NOMO-1 (cell line): ENCODE measurements at regions not wholly inside any gene's neighbourhood (a gene's known extent, or its start where the extent isn't known, plus 50 kb on each side); places are given as distances from the start of the nearest gene placed in this dataset.

ENCODE experiments used
- DNase-seq, 2 experiments: peaks; one replicate each; lab custom pipeline; 2025; ENCODE audit not compliant: unreplicated experiment in 2 of 2; lab: John Stamatoyannopoulos, UW

- DNase-seq, result no peak
Measured at GRCh38 chr14:65927931-65928356, 515.4 kb downstream of the FUT8 start.

DNA sequence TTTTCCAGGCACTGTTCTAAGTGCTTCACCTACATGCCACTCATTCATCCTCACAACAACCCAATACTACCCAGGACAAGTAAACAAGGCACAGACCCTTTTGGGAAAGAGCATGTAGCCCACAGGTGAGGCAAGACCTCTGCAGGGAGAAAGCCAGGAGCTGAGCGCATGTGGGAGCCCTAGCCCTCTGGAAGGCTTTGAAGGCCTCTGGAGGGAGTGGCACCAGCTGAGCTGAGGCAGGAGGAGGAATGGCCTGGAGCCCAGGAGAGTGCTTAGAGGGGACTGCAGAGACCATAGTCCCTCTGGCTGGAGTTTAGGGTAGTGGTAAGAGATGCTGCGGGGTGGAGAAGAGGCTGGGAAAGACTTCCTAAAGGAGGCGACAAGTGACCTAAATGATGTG lies 516.5 kb downstream of the FUT8 start:
- no peak for DNase-seq

DNA sequence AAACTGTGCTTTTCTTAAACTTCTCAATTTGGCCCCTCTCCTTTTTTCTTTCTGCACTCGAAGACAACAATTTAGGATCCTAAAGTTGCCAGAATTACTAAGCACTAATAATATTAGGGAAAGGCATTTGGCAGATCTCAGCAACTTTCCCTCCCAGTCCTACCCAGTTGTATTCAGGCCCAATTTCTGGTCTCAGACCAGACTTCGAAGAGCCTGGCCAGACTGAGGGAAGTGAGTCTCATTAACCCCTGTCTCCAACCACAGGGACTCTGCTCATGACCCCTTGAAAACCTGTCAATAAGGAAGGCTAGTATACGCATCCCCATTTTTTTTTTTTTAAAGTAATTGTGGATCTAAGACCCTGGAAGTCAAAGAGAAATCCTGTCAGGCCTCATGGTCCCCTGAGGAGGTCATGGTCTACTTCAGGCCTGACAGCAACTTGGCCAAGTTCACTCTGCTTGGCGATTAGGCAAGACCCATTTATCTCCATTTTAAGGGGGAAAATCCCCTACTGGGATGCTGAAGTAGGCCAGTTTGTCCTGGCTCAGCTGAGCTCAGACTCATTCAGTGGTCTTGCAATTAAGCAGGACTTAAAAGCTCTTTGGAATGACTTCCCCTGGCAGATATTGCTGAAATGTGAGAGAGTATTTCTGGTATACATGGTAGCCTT lies 521.0 kb downstream of the FUT8 start:
- no peak for DNase-seq

- DNase-seq, result no peak
Measured at GRCh38 chr14:65934070-65934435, 521.5 kb downstream of the FUT8 start.

DNA sequence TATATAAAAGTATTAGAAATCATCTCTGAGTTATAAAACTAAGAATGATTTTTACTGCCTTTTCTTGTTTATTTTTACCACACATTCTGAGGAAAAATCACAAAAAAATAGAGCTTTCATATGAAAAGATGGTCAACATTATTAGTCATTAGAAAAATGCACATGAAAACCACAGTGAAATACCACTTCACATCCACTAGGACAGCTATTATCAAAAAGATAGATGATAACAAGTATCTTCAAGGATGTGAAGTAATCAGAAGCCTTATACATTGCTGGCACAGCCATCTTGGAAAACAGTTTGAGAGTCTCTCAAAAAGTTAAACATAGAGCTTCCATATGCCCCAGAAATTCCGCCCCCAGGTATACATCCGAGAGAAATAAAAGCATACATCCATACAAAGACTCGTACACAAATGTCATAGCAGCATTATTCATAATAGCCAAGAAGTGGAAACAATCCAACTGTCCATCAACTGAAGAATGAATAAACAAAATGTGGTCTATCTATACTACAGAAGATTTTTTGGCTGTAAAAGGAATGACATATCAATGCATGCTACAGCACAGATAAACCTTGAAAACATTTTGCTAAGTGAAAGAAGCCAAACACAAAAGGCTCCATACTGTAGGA lies 523.9 kb downstream of the FUT8 start:
- DNase-seq, result no peak

DNA sequence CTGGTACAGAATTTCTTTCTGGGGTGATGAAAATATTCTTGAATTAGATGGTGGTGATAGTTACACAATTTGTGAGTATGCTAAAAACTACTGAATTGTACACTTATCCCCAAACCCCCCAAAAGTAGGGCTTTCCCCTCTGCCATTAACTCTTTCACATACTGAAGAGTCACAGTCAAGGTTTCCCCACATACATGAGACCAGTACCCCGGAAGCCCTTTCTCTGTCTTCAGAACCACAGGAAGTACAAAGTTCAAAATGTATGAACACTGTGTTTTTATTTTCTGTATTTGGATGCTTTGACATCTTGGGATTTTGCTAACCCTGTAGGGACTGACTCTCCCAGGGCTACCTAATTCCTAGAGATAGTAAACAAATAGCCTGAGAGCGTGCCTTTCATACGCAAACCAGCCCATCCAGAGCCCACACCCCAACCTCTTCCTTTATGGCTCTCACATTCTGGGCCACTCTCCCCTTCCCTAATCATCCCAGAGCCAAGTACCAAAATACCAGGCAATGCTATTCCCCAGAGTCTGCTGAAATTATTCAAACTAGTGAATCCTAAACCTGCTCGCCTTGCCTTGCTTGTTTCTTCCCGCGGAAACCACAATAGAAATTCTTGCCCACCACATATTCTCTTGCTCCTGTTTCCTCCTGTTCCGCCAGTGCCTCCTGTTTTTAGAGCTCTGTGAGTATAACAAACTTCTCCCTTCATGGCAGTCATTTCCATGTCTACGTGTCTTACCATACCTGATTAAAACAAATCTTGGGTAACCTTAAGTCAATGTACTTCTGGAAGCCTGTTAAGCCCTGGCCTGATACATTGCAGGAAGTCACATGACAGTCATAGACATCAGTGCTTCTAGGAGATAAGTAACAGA lies 524.8 kb downstream of the FUT8 start:
- no peak for DNase-seq

DNA sequence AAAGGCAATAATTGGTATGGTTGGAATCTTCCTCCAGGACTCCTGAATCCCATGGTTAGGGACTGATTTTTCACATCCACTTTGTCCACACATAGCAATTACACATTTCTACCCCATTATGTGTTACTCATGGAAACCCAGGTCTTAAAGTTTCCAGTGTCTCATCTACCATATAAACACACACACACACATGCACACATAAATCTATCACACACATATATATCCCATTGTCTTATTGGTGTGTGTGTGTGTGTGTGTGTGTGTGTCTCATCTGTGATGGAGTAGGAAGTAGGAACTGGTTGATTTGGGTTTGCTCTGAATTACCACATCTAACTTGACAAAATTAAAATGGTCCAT lies 525.4 kb downstream of the FUT8 start:
- DNase-seq, result no peak

DNA sequence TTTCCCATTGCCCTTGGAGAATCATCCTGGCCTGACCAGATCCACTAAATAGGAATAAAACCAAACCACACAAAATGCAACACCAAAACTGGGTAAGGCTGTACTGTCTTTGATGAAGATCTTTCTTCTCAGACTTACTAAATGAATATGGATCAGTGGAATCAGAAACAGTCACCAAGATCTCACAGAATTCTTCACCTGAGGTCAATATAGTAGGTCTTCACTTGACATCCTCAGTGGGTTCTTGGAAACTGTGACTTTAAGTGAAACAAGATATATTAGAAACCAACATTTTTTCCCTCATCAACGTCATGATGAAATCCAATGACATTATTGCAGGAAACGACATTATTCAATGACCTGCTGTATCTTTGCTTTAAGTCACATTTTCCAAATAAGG lies 526.2 kb downstream of the FUT8 start:
- no peak for DNase-seq

DNA sequence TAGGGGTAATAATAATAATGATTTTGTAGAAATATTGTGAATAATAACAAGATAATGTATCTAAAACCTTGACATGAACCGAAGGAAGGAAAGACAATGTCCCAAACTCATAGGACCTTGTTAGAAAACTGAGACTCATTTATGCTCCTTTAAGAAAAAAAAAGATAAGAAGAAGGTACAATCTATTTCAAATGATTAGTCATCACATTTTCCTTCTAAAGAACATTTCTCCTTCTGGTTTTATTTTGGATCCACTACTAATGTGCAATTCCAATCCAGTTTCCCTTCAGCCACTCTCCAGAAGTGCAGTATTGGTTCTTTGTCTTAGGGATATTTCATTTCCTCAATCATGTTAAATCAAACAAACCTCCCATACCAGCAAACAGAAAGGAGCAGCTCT lies 526.7 kb downstream of the FUT8 start:
- DNase-seq, result no peak

GRCh38 chr14:65940056-65940735 lies 527.7 kb downstream of the FUT8 start:
- DNase-seq, result peak in 1 of 2 experiments; percentile 30

DNA sequence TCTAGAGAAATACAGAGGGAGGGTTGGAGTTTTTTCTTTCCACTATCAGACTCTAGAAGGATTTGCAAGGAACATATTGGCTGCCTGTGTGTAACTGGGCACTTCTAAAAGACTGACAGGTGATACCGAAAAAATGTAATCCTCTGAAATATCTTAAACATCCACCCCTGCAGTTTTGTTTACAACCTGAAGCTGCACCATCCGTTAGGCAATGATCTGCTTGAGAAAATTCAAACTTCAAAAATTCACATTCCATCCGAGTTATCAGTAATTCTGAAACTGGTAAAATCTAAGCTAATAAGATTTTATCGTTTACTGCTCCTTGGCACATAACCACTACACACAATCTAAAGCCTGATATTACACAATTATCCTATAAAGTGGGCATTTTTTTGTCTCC lies 528.6 kb downstream of the FUT8 start:
- DNase-seq, result no peak

- DNase-seq, result no peak
Measured at GRCh38 chr14:65943150-65943549, 530.6 kb downstream of the FUT8 start.

DNA sequence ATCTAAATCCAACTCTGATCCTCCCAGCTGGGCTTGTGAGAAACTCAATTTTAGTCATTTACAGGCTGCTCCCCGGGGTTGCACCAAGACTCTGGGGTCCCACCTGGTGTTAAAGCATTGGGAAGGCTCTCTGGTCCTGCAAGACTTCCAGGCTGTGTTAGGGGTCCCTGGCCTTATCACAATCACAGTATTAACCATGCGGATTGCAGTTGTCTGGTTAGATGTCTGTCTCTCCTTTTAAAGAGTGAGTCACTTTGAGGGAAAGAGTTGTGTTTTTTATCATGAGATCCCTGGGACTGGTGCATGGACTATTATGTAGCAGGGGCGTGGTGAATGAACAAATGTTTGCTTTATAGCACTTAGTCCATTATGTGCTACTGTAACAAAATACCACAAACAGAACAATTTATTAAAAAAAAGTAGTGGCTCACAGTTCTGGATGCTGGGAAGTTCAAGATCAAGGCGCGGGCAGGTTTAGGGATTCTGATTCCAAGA lies 531.4 kb downstream of the FUT8 start:
- no peak for DNase-seq

DNA sequence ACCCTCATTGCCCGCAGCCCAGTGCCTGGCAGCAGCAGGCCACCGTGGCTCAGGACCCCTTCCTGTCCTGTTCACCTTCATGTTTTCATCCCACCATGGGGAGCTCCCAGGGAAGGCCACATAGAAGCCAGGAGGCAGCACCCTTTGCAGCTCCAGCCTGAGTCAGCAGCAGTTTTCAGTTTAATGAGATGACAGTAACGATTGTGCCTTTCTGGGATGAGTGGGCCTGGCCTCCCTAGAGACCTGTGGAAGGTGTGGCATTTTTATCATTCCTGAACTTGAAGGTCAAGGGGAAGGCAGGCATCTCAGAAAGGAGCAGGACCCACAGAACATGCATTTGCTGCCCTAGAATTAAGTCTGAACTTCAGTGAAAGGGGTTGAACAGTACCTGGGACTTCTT lies 532.8 kb downstream of the FUT8 start:
- DNase-seq, result no peak

DNA sequence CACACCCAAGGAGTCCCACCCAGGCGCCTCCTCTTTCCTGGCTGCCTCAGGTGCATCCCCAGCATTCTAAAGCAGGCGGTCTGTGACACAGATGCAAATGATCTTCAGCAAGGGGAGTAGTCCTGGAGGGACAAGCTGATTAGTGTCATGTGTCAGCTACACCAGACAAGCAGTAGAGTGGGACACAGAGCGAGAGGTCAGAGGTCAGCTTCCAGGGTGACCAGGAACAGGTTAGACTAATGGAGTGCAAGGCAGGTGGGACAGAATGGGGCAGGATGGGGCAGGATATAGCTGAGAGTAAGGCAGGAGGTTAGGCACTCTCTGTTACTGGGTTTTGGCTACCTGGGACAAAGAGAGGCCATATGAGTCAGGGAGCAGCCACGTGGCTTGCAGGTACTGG lies 534.0 kb downstream of the FUT8 start:
- DNase-seq, result no peak

GRCh38 chr14:65948302-65948701 lies 535.8 kb downstream of the FUT8 start:
- DNase-seq, result no peak

DNA sequence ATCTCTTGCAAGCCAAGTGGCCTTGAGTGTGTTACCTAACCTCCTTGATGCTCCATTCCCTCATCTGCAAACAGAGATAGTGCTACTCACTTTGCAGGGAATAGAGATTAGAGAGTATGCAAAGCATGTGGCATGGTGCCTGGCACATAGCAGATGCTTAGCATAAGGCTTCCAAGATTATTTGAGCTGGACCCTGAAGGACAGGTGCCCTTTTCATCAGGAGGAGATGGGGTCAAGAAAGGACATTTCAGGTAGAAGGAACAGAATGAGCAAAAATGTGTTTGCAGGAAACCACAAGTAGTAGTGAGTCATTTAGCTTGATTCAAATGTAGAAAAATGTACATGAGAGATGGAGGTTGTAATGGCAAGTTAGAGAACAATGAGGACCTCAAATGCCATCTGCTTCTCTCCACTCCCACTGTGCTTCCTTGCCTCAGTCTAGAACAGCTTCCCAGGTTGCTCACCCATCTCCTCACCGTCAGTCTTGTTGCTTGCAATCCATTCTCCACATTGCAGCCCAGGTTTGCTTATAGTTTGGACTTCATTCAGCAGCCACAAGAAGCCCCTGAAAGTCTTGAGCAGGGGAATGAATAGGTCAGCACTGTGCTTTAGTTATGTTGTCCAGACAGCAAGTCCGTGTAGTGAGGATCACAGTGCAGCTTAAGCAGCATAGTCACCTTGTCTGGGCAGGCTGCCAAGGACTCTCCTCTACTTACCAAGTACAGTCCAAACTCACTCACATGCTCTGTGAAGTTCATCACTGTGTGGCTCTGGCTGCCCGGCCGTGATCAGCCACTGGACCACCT lies 536.3 kb upstream of the CCDC196 start:
- DNase-seq, result no peak

GRCh38 chr14:65954942-65955341 lies 531.2 kb upstream of the CCDC196 start:
- no peak for DNase-seq

- DNase-seq, result no peak
Measured at GRCh38 chr14:65957631-65958205, 528.5 kb upstream of the CCDC196 start.
